Right renal cortex interstitium (tissue), 3 donors: ENCODE measurements at regions not wholly inside any gene's neighbourhood (a gene's known extent, or its start where the extent isn't known, plus 50 kb on each side); places are given as distances from the start of the nearest gene placed in this dataset.

ENCODE experiments used
- DNase-seq, 3 donors: peaks; one replicate each; pipeline ENCODE4 v3.0.0-alpha.2; 2013; ENCODE audit warnings: low read depth in 3 of 3, low spot score in 2 of 3

- no peak for DNase-seq
Measured at GRCh38 chr10:43944381-43945093, 295.9 kb upstream of the ZNF32 start.

GRCh38 chr10:43943818-43944360 lies 295.2 kb upstream of the ZNF32 start:
- DNase-seq: no peak

- no peak for DNase-seq
Measured at GRCh38 chr10:43943119-43943817, 294.6 kb upstream of the ZNF32 start.

- DNase-seq: no peak
Measured at GRCh38 chr10:43942096-43942850, 293.6 kb upstream of the ZNF32 start.

GRCh38 chr10:43940898-43941837 lies 292.5 kb upstream of the ZNF32 start:
- no peak for DNase-seq

GRCh38 chr10:43939939-43940820 lies 291.5 kb upstream of the ZNF32 start:
- no peak for DNase-seq

- no peak for DNase-seq
Measured at GRCh38 chr10:43939389-43939938, 290.8 kb upstream of the ZNF32 start.

- no peak for DNase-seq
Measured at GRCh38 chr10:43938810-43939209, 290.1 kb upstream of the ZNF32 start.

- no peak for DNase-seq
Measured at GRCh38 chr10:43931308-43931930, 282.7 kb upstream of the ZNF32 start.

- no peak for DNase-seq
Measured at GRCh38 chr10:43930777-43931176, 282.1 kb upstream of the ZNF32 start.

GRCh38 chr10:43930243-43930642 lies 281.6 kb upstream of the ZNF32 start:
- DNase-seq: no peak

GRCh38 chr10:43929122-43929521 lies 280.4 kb upstream of the ZNF32 start:
- DNase-seq: no peak

GRCh38 chr10:43928425-43928968 lies 279.8 kb upstream of the ZNF32 start:
- no peak for DNase-seq

- DNase-seq: no peak
Measured at GRCh38 chr10:43926875-43927406, 278.3 kb upstream of the ZNF32 start.

GRCh38 chr10:43926371-43926770 lies 277.7 kb upstream of the ZNF32 start:
- DNase-seq: no peak

- no peak for DNase-seq
Measured at GRCh38 chr10:43925793-43926192, 277.1 kb upstream of the ZNF32 start.

GRCh38 chr10:43923328-43923727 lies 274.6 kb upstream of the ZNF32 start:
- DNase-seq: no peak
